GM21390 (cell line): ENCODE measurements at regions not wholly inside any gene's neighbourhood (a gene's known extent, or its start where the extent isn't known, plus 50 kb on each side); places are given as distances from the start of the nearest gene placed in this dataset.

Experiments used
- ATAC-seq: cut with Tn5 transposase; IDR thresholded peaks from one replicate; pipeline ENCODE4 v1.9.1; 2021; ENCODE audit not compliant: unreplicated experiment

GRCh38 chr22:48210812-48211211, 1448.4 kb downstream of the TBC1D22A start:
- no peak for ATAC-seq

GRCh38 chr22:48210198-48210580, 1447.7 kb downstream of the TBC1D22A start:
- no peak for ATAC-seq

GRCh38 chr22:48209473-48210197, 1447.2 kb downstream of the TBC1D22A start:
- no peak for ATAC-seq

- no peak for ATAC-seq
These were observed 1446.4 kb downstream of the TBC1D22A start for GRCh38 chr22:48208894-48209293.

GRCh38 chr22:48207919-48208535, 1445.6 kb downstream of the TBC1D22A start:
- ATAC-seq: no peak

GRCh38 chr22:48205790-48206189, 1443.3 kb downstream of the TBC1D22A start:
- no peak for ATAC-seq

GRCh38 chr22:48205161-48205560, 1442.7 kb downstream of the TBC1D22A start:
- no peak for ATAC-seq

- no peak for ATAC-seq
These were observed 1441.8 kb downstream of the TBC1D22A start for GRCh38 chr22:48204296-48204695.

- ATAC-seq: no peak
These were observed 1437.2 kb downstream of the TBC1D22A start for GRCh38 chr22:48199667-48200066.

- ATAC-seq: no peak
These were observed 1436.3 kb downstream of the TBC1D22A start for GRCh38 chr22:48198489-48199459.

- ATAC-seq: no peak
These were observed 1434.8 kb downstream of the TBC1D22A start for GRCh38 chr22:48197189-48197690.

- ATAC-seq: no peak
These were observed 1430.5 kb downstream of the TBC1D22A start for GRCh38 chr22:48192920-48193319.

- no peak for ATAC-seq
These were observed 1429.6 kb downstream of the TBC1D22A start for GRCh38 chr22:48192071-48192470.

- no peak for ATAC-seq
These were observed 1425.8 kb downstream of the TBC1D22A start for GRCh38 chr22:48188231-48188721.

GRCh38 chr22:48187356-48187755, 1424.9 kb downstream of the TBC1D22A start:
- ATAC-seq: no peak

- ATAC-seq: no peak
These were observed 1423.8 kb downstream of the TBC1D22A start for GRCh38 chr22:48186146-48186790.

- ATAC-seq: no peak
These were observed 1422.9 kb downstream of the TBC1D22A start for GRCh38 chr22:48185071-48186055.

- ATAC-seq: no peak
These were observed 1420.7 kb downstream of the TBC1D22A start for GRCh38 chr22:48182846-48183805.
